NCI-H1694 treated with DMSO at 0.1 percent for 48 hours (cell line): ENCODE measurements at regions not wholly inside any gene's neighbourhood (a gene's known extent, or its start where the extent isn't known, plus 50 kb on each side); places are given as distances from the start of the nearest gene placed in this dataset.
"Not testable (repeated sequence)": the region's sequence is repeated elsewhere in the genome, so short reads cannot be mapped to it uniquely, and the experiment has no call there.

ENCODE experiments used
- DNase-seq: peaks from one replicate; lab custom pipeline; 2025; lab: John Stamatoyannopoulos, UW

- no peak for DNase-seq
Measured at GRCh38 chr10:114872519-114873087, 51.0 kb downstream of the FHIP2A start.

GRCh38 chr10:114874827-114875411 lies 53.3 kb downstream of the FHIP2A start:
- DNase-seq, result no peak

- not testable (repeated sequence) for DNase-seq
Measured at GRCh38 chr10:114875590-114876081, 54.1 kb downstream of the FHIP2A start.

- DNase-seq, result no peak
Measured at GRCh38 chr10:114876169-114876568, 54.6 kb downstream of the FHIP2A start.

- peak; percentile 0 for DNase-seq
Measured at GRCh38 chr10:114876602-114877300, 55.2 kb downstream of the FHIP2A start.

- no peak for DNase-seq
Measured at GRCh38 chr10:114877301-114877644, 55.7 kb downstream of the FHIP2A start.

- no peak for DNase-seq
Measured at GRCh38 chr10:114879093-114879492, 57.5 kb downstream of the FHIP2A start.

GRCh38 chr10:114879541-114880158 lies 58.1 kb downstream of the FHIP2A start:
- no peak for DNase-seq

GRCh38 chr10:114881417-114881816 lies 56.6 kb upstream of the TRUB1 start:
- DNase-seq, result no peak

- DNase-seq, result no peak
Measured at GRCh38 chr10:114881901-114882300, 56.1 kb upstream of the TRUB1 start.

GRCh38 chr10:114885443-114885842 lies 52.6 kb upstream of the TRUB1 start:
- DNase-seq, result no peak
